Neuron (in vitro differentiated cells): ENCODE measurements at regions not wholly inside any gene's neighbourhood (a gene's known extent, or its start where the extent isn't known, plus 50 kb on each side); places are given as distances from the start of the nearest gene placed in this dataset.

Experiments
- H2AFZ ChIP-seq: one replicate; pipeline ENCODE4 v1.6.1; 2013; ENCODE audit warnings: low read depth, mild to moderate bottlenecking, inconsistent platforms, low read length, moderate library complexity
- H3K27me3 ChIP-seq: one replicate; pipeline ENCODE4 v1.6.1; 2013; ENCODE audit warnings: low read length; ENCODE audit not compliant: insufficient read depth
- H3K36me3 ChIP-seq: one replicate; pipeline ENCODE4 v1.6.1; 2013; ENCODE audit warnings: low read length; ENCODE audit not compliant: insufficient read depth
- H3K4me1 ChIP-seq: one replicate; pipeline ENCODE4 v1.6.1; 2013; ENCODE audit warnings: low read length; ENCODE audit not compliant: insufficient read depth
- H3K4me3 ChIP-seq: 2 replicates; pipeline ENCODE4 v1.5.1; 2013; ENCODE audit warnings: mild to moderate bottlenecking, low read length, moderate library complexity
- H3K9me3 ChIP-seq: one replicate; pipeline ENCODE4 v1.6.1; 2013; ENCODE audit warnings: low read length

DNA sequence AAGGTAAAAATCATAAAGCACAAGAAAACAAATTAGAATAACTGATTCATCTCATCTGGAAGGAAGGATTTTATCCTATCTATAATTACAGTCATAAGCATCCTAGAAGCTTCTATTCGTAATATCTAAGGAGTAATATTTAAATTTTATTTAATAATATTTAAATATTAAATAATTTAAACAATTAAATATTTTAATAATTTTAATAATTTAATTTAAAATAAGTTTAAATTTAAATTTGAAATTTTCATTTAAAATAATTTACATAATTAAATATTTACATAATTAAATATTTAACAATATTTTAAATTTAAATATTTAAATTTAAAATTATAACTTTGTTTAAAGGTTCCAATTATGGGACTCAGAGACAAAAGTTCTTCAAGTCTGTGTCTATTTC, 127.5 kb upstream of the GK2 start:
- Histone ChIP-seq H3K4me3 (no peak overlapping the region), H3K9me3 (no peaks in the 10 kb centered on the region), H3K4me1 (no peaks in the 10 kb centered on the region), H3K27me3 (no peaks in the 10 kb centered on the region), H2AFZ (no peak overlapping the region), H3K36me3 (no peaks in the 10 kb centered on the region)

DNA sequence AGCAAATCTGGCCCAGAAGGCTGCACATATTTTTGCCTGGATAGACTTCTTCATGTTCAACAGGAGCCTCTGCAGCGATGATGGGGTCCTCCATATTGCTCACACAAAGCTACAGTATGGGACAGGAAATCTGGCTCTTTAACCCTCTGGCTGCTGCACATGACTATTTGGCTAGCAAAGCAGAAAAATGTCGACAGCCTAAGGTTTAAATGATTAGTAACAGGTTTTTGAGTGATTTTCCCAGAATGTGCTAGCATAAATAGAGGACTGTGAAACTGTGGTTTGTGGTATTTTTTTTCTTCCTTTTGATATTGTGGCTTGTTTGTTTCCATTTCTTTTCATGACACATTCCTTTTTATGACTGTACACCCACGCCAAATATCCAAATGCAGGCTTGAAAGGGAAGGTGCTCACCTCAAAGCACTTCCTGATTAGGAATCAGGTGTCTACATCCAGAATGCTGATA, 120.2 kb upstream of the GK2 start:
- Histone ChIP-seq H3K27me3 (no peaks in the 10 kb centered on the region), H3K4me1 (no peaks in the 10 kb centered on the region), H3K36me3 (no peaks in the 10 kb centered on the region), H3K9me3 (no peaks in the 10 kb centered on the region), H3K4me3 (no peak overlapping the region), H2AFZ (no peak overlapping the region)

DNA sequence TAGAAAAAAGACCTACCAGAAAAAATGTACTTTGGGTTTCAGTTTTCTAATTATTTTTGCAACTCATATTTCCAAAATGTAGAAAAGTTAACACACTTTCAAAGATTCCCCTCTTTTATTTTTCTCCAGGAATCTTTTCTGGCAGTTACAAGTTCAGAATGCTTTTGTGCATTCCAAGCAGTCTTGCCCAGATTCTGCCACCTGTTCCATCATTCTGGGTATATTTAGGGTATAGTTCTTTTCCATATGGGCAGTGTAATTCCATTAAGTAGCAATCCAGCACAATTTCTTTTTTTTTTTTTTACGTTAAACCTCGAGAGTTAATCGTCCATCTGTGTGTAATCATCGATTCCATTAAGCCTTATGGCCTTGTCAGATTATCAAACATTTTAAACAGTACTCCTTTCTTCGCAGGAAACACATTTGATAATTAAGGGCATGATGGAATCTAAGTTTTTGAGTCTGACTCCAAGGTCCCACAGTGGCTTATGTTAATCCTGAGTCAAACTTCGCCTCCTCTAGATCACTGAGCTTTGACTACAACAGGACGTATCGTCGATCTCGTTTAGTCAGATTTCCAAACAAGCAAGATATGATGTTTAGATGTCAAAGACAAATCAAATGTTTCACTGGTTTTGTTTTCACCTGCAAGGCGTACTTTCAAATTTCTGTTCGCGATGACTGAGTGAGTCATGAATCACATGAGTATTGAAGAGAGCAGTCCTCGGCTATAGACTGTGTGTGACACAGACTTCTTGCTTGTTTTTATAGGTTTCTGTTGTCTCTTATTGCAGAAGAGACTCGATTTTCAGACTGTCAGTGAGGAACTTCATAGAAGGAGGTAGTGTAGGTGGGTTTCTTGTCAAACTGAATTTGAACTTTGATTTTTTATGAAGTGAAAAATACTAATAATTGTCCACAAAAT, 118.9 kb upstream of the GK2 start:
- H3K27me3 ChIP-seq = no peaks in the 10 kb centered on the region
- H3K4me3 ChIP-seq = no peak overlapping the region
- no peaks in the 10 kb centered on the region for H3K9me3 ChIP-seq
- H3K4me1 ChIP-seq = no peaks in the 10 kb centered on the region
- no peaks in the 10 kb centered on the region for H3K36me3 ChIP-seq
- no peak overlapping the region for H2AFZ ChIP-seq

DNA sequence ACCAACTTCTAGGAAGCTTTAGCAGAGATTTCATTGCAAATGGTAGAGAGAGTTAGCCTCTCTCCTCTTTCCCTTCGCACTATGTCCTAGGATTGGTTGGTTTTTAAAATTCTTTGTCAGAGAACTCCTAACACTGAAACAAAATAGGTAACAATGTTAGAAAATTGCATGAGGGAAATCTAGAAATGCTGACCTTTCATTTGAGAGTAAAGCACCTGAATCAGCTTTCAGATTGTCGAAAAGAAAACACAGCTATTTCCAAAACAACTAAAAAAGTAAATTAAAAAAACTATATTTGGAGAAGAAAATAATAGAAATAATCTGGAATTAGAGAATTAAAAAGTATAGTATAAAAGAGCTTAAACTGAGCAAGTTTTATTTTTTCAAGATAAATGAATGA, 108.1 kb upstream of the GK2 start:
- no peak overlapping the region for H2AFZ ChIP-seq
- no peaks in the 10 kb centered on the region for H3K9me3 ChIP-seq
- H3K27me3 ChIP-seq = no peaks in the 10 kb centered on the region
- H3K4me3 ChIP-seq = no peak overlapping the region
- no peaks in the 10 kb centered on the region for H3K36me3 ChIP-seq
- H3K4me1 ChIP-seq = no peaks in the 10 kb centered on the region

DNA sequence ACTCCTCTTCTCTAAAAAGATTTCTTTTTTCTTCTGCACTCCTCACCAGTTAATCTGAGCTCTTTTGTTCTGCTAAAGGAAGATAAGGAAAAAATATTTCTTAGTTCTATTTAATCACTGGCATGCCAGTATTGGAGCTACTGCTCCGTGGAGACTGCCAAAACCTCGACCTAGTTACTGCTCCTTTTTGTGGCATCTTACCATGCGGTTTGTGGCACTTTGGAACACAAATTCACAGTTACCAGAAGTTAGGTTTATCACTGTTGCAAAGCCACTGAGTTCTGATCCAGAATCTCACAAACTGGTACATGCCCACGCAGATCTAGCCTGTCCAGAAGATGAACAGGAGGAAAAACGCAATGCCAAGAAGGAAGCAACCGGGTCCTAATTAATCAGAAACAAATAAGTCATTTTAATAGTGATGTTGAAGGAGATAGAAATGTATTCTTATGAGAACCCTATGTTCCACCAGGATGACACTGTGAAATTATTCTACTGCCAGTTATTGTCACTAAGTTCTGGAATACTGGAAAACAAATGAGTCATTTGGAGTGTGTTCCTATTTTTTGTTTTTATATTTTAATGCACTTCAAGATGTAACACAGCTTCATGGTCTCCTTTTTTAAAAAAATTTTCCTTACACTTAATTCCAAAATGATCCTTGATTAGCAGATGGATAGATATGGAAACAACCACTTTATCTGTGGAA, 106.7 kb upstream of the GK2 start:
- no peaks in the 10 kb centered on the region for H3K9me3 ChIP-seq
- H3K27me3 ChIP-seq = no peaks in the 10 kb centered on the region
- no peak overlapping the region for H2AFZ ChIP-seq
- H3K4me1 ChIP-seq = no peaks in the 10 kb centered on the region
- H3K4me3 ChIP-seq = no peak overlapping the region
- H3K36me3 ChIP-seq = no peaks in the 10 kb centered on the region

DNA sequence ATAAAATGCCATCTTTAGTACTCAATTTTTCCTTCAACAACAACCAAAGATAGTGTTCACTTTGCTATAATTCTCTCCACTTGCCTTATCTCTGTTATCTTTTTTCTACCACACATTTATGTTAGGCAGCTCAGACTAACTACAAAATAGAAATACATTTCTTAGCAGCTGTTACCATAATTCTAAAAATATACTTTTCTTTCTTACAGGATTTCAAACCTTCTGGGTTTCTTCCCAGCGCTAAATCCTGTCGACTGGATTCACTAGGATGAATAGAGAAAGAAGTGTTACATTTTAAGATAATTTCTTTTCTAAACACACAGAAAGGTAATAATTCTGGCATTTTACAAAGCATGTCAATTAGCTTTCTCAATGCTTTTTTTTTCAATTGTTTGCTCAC, 105.5 kb upstream of the GK2 start:
- Histone ChIP-seq H2AFZ (no peak overlapping the region), H3K4me1 (no peaks in the 10 kb centered on the region), H3K27me3 (no peaks in the 10 kb centered on the region), H3K4me3 (no peak overlapping the region), H3K36me3 (no peaks in the 10 kb centered on the region), H3K9me3 (no peaks in the 10 kb centered on the region)

DNA sequence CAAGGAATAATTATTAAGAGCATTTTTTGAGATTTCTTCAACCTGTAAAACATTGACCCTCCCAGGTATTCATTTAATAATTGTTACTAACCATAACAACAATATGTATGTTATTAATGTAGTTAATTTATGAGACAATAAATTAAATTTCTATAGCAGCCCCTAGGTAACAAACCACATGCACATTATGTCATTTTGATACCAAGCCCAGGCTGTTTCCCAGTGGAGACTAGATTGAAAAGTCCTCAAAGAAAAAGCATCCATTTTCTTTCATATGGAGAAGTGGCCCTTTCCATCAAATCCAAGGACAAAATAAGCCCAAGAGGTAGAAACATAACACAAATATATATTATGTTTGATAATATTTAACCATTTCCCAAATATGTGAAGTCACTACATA, 104.3 kb upstream of the GK2 start:
- Histone ChIP-seq H3K36me3 (no peaks in the 10 kb centered on the region), H3K4me1 (no peaks in the 10 kb centered on the region), H3K4me3 (no peak overlapping the region), H2AFZ (no peak overlapping the region), H3K9me3 (no peaks in the 10 kb centered on the region), H3K27me3 (no peaks in the 10 kb centered on the region)

DNA sequence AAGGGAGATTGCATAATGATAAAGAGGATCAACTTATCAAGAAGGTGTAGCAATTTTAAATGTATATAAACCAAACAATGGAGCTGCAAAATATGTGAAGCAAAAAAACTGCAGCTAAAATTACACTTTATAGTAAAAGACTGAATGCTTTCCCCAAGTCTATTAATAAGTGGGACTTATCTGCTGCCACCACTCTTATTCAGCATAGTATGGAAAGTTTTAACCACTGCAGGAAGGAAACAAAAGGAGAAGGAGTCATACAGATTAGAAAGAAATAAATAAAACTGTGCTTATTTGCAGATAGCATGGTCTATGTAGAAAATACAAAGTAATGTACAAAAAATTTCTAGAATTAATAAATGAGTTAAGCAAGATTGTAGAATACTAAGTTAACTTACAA, 94.1 kb upstream of the GK2 start:
- Histone ChIP-seq H3K4me3 (no peak overlapping the region), H2AFZ (no peak overlapping the region), H3K9me3 (no peaks in the 10 kb centered on the region), H3K4me1 (no peaks in the 10 kb centered on the region), H3K36me3 (no peaks in the 10 kb centered on the region), H3K27me3 (no peaks in the 10 kb centered on the region)

DNA sequence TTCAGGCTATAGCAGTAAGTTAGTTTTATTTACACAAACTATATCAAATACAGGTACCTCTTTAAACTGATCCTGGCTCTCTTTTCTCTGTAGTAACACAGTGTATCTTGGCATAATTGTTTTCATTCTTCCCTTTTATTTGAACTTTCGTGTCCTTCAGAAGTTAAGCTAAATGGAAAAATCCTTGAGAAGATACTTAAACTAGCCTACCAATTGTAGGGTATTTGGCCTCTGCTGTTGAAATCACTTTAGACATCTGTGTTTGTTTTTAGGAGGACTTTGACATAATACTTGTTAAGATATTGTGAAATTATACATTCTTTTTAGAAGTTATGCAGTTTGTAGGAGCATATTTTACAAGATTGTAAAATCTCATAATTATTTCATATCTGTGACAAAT, 90.3 kb upstream of the GK2 start:
- no peaks in the 10 kb centered on the region for H3K9me3 ChIP-seq
- H3K4me3 ChIP-seq = no peak overlapping the region
- H2AFZ ChIP-seq = no peak overlapping the region

DNA sequence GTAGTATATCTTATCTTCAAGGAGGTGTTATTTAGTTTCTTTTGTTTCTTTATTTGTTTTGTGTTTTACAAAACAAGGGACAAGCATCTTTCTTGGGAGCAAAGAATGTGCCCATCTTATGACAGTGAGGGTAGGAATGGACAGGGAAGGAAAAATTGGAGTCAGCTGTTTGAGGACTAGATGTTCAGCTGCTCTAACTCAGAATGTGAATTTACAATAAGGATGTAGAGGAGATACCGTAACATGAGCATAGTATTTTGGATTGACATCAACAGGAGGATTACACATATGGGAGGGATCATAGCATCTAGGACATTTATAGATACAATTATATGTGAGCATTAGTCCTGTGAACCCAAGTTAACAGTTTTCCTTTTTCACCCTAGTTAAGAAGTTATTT, 89.0 kb upstream of the GK2 start:
- H3K4me3 ChIP-seq = no peak overlapping the region
- H3K27me3 ChIP-seq = no peaks in the 10 kb centered on the region
- no peaks in the 10 kb centered on the region for H3K36me3 ChIP-seq
- no peaks in the 10 kb centered on the region for H3K9me3 ChIP-seq
- H3K4me1 ChIP-seq = no peaks in the 10 kb centered on the region
- no peak overlapping the region for H2AFZ ChIP-seq

More for the DNA sequence above, 90.3 kb upstream of the GK2 start:
- Histone ChIP-seq H3K4me1 (no peaks in the 10 kb centered on the region), H3K36me3 (no peaks in the 10 kb centered on the region), H3K27me3 (no peaks in the 10 kb centered on the region)

DNA sequence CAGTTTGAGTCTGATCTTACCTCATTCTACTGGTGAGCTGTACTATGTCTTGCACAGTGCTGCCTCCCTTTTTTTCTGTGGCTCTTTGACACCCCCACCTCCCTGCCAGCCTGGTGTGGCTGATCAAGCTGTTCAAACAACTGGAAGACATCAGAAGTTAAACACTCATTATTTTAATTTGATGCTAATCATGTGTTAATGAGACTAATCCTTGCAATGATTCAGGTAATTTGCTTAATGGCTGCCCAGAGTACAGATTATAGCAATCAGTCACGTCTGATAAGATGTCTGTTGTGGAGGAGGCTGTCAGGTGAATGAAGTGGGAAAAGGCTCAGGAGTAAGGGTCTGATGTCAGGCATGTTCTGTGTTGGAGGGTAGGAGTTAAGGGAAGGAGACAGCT, 87.4 kb upstream of the GK2 start:
- H3K4me1 ChIP-seq = no peaks in the 10 kb centered on the region
- no peaks in the 10 kb centered on the region for H3K36me3 ChIP-seq
- H3K27me3 ChIP-seq = no peaks in the 10 kb centered on the region
- no peaks in the 10 kb centered on the region for H3K9me3 ChIP-seq
- H3K4me3 ChIP-seq = no peak overlapping the region
- H2AFZ ChIP-seq = no peak overlapping the region

DNA sequence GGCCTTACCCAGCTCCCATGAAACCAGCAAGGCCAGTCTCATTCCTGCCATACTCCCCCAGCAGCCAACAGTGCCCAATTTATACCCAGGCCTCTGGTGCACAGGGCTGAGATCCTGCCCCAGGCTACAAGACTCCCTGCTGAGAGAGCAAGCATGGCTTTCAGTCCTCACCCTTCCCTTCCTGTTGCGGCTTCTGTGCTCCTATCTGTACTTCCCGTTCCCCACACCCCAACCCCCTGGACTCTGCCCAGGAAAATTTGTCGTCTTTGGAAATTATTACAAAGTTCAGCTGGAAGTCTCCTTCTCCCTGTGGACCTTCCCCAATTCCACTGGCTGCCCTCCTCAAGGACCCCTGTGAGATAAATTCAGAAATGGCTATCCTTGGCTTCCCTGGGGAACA, 84.1 kb upstream of the GK2 start:
- Histone ChIP-seq H3K27me3 (no peaks in the 10 kb centered on the region), H3K9me3 (no peaks in the 10 kb centered on the region), H3K4me1 (no peaks in the 10 kb centered on the region), H3K36me3 (no peaks in the 10 kb centered on the region), H3K4me3 (no peak overlapping the region), H2AFZ (no peak overlapping the region)

DNA sequence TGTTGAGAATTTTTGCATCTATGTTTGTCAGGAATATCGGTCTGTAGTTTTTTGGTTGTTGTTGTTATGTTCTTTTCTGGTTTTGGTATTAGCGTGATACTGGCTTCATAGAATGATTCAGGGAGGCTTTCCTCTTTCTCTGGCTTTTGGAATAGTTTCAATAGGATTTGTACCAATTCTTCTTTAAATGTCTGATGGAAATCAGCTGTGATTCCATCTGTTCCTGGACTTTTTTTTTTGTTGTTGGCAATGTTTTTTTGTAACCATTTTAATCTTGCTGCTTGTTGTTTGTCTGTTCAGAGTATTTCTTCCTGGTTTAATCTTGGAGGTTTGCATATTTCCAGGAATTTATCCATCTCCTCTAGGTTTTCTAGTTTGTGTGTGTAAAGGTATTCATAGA, 81.5 kb upstream of the GK2 start:
- Histone ChIP-seq H3K36me3 (no peaks in the 10 kb centered on the region), H3K27me3 (no peaks in the 10 kb centered on the region), H2AFZ (no peak overlapping the region), H3K4me1 (no peaks in the 10 kb centered on the region), H3K4me3 (no peak overlapping the region), H3K9me3 (no peaks in the 10 kb centered on the region)
